ENCODE measurements at regions not wholly inside any gene's neighbourhood (a gene's known extent, or its start where the extent isn't known, plus 50 kb on each side); places are given as distances from the start of the nearest gene placed in this dataset.

- no peak for TF ChIP-seq CTCF (IDR thresholded peaks at IDR 0.05)
- TF ChIP-seq EZH2 (IDR thresholded peaks at IDR 0.05; ENCODE audit: borderline replicate concordance, insufficient read depth, low read depth, low read length, poor library complexity, severe bottlenecking): no peak
These were observed 136.6 kb upstream of the MCHR2 start for GRCh38 chr6:100130630-100131029.
